Naive B cell (primary cell): ENCODE measurements at regions not wholly inside any gene's neighbourhood (a gene's known extent, or its start where the extent isn't known, plus 50 kb on each side); places are given as distances from the start of the nearest gene placed in this dataset.

Experiments
- ATAC-seq, 2 donors: fragments of 150-1000 bp; cut with Tn5 transposase; 2 replicates each; pipeline ENCODE4 v1.10.0; 2021; ENCODE audit warnings: low read depth in 2 of 2, mild to moderate bottlenecking in 2 of 2, moderate library complexity in 2 of 2
- DNase-seq: peaks from one replicate; pipeline ENCODE4 v3.0.0; 2022
- H3K27ac Mint-ChIP-seq, 6 donors: one replicate each; pipeline ENCODE4 v1.8.0; 2020 to 2022; ENCODE audit warnings: mild to moderate bottlenecking in 6 of 6, mixed read lengths in 6 of 6, moderate library complexity in 5 of 6, inconsistent platforms in 2 of 6
- H3K27me3 Mint-ChIP-seq, 3 donors: one replicate each; pipeline ENCODE4 v1.8.0; 2021 to 2022; ENCODE audit warnings: mixed read lengths in 3 of 3, mild to moderate bottlenecking in 1 of 3
- H3K36me3 Mint-ChIP-seq, 2 donors: one replicate each; pipeline ENCODE4 v1.8.0; 2020 to 2022; ENCODE audit warnings: mixed read lengths in 2 of 2, inconsistent platforms in 1 of 2, mild to moderate bottlenecking in 1 of 2
- H3K4me1 Mint-ChIP-seq, 3 donors: one replicate each; pipeline ENCODE4 v1.8.0; 2020 to 2022; ENCODE audit warnings: mixed read lengths in 3 of 3, inconsistent platforms in 1 of 3, mild to moderate bottlenecking in 1 of 3, moderate library complexity in 1 of 3
- H3K4me3 Mint-ChIP-seq, 8 donors: one replicate each; pipeline ENCODE4 v1.8.0; 2020 to 2022; ENCODE audit warnings: mild to moderate bottlenecking in 8 of 8, mixed read lengths in 8 of 8, moderate library complexity in 8 of 8, inconsistent platforms in 2 of 8
- H3K9me3 Mint-ChIP-seq, 7 donors: one replicate each; pipeline ENCODE4 v1.8.0; 2020 to 2022; ENCODE audit warnings: mixed read lengths in 7 of 7, mild to moderate bottlenecking in 5 of 7, inconsistent platforms in 2 of 7, moderate library complexity in 1 of 7

DNA sequence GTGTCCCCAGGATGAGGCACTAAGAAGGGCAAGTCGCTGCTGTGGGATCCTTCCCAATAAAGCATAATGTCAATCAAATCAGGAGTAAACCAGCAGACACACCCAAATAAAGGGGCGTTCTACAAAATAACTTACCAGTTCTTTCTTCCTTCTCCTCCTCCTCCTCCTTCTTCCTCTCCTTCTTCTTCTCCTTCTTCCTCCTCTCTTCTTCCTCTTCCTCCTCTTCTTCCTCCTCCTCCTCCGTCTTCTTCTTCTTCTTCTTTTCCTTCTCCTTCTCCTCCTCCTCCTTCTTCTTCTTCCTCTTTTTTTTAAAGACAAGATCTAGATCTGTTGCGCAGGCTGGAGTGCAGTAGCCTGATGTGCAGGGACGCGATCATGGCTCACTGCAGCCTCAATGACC lies 225.8 kb downstream of the UQCRFS1 start:
- no peak overlapping the region for H3K4me3 Mint-ChIP-seq
- H3K27me3 Mint-ChIP-seq, result no peaks in the 10 kb centered on the region
- no peak for ATAC-seq
- no peak for DNase-seq
- no peaks in the 10 kb centered on the region for H3K4me1 Mint-ChIP-seq
- no peak overlapping the region for H3K27ac Mint-ChIP-seq
- H3K36me3 Mint-ChIP-seq, result no peaks in the 10 kb centered on the region
- peaks cover 1 to 12% (median 5%) of the 10 kb centered on the region in 7 donors for H3K9me3 Mint-ChIP-seq

DNA sequence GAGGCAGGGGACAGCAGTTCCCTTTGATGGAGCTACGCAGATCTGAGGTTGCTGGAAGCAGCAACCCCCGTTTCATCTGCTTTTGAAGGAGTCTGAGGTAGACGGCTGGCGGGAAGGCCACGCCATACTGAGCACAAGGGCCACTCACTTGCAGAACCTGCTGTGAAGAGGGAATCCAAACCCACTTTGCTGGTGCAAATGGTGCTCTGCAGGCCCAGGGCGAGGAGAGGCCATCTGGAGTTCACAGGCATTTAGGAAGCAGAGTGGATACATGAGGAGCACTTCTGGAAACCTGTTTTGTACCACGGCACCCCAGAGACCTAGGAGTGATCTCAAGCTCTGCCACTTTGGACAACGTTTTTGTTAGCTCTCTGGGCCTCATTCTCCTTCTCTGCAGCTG lies 227.8 kb downstream of the UQCRFS1 start:
- ATAC-seq (no peak), DNase-seq (no peak)
- H3K27me3 Mint-ChIP-seq, result no peaks in the 10 kb centered on the region
- H3K36me3 Mint-ChIP-seq, result no peaks in the 10 kb centered on the region
- no peak overlapping the region for H3K27ac Mint-ChIP-seq
- peaks cover 0 to 16% (median 5%) of the 10 kb centered on the region in 7 donors for H3K9me3 Mint-ChIP-seq
- no peak overlapping the region for H3K4me3 Mint-ChIP-seq
- H3K4me1 Mint-ChIP-seq, result no peaks in the 10 kb centered on the region

DNA sequence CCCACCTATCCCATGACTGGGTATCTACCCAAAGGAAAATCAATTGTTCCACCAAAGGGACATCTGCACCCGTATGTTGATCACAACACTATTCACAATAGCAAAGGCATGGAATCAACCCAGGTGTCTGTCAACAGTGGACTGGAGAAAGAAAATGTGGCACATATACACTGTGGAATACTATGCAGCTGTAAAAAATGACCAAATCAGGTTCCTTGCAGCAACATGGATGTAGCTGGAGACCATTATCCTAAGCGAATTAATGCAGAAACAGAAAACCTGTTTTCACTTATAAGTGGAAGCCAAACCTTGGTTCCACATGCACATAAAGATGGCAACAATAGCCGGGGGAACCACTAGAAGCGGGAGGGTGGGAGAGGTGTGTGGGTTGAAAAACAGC lies 228.6 kb downstream of the UQCRFS1 start:
- no peak overlapping the region for H3K4me3 Mint-ChIP-seq
- DNase-seq (no peak), ATAC-seq (no peak)
- H3K27ac Mint-ChIP-seq, result no peak overlapping the region
- no peaks in the 10 kb centered on the region for H3K4me1 Mint-ChIP-seq
- no peaks in the 10 kb centered on the region for H3K36me3 Mint-ChIP-seq
- H3K27me3 Mint-ChIP-seq, result no peaks in the 10 kb centered on the region
- peaks cover 0 to 21% (median 4%) of the 10 kb centered on the region in 7 donors for H3K9me3 Mint-ChIP-seq

DNA sequence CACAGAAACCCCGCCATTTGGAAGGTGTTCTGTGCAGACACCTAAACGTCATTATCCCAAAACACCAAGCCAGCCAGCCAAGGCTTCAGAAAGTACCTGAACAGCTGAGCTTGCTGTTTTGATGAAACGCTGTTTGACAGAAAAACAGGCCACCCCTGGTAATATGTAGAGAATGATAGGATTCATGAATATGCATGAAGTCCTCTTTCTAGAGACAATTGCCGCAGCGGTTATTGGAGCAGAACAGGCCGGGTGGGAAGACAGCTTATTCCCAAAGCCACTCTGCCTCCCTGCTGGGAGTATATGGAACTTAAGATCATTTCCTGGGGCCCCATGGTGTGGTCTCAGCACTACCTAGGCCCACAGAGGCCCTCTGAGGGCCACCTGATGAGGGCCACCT lies 229.5 kb downstream of the UQCRFS1 start:
- no peak overlapping the region for H3K4me3 Mint-ChIP-seq
- ATAC-seq (no peak), DNase-seq (no peak)
- no peaks in the 10 kb centered on the region for H3K36me3 Mint-ChIP-seq
- H3K27me3 Mint-ChIP-seq, result no peaks in the 10 kb centered on the region
- H3K9me3 Mint-ChIP-seq, result peaks cover 0 to 21% (median 4%) of the 10 kb centered on the region in 7 donors
- no peak overlapping the region for H3K27ac Mint-ChIP-seq
- no peaks in the 10 kb centered on the region for H3K4me1 Mint-ChIP-seq

DNA sequence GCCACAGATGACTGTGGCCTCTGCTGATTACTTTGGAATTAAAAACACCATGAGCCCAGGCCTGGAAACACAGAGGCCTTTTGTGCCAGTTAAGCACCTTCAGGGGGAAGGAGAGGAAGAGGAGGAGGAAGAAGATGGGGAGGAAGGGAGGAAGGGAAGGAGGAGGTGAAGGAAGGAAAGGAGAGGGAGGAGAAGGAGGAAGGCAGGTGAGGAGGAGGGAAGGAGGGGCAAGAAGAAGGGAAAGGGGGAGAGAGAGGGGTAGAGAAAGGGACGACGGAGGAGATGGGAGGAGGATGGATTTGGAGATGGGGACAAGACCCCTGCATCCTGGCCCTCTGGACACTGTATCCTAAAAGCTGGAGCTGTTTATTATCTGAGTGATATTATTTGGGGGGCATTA lies 231.0 kb downstream of the UQCRFS1 start:
- Mint-ChIP-seq H3K9me3 (peaks cover 0 to 16% (median 4%) of the 10 kb centered on the region in 7 donors), H3K27ac (no peak overlapping the region), H3K36me3 (no peaks in the 10 kb centered on the region)

DNA sequence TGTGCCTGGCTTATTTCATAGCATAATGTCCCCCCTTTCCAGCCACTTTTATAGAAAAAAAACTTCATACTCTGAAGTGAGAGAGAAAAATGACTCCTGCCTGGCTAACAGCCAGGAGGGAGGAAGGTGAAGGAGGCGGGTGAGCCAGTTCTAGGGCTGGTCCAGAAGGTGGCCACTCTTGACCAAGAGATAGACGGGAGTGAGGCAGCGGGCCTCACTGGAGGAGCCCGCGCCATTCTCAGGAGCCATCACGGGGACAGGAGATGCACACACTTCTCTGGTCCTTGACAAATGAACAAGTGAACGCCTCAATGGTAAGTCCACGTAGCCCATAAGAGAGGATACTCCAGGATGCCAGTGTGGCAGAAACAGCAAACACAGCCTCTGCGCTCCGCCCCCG lies 231.4 kb downstream of the UQCRFS1 start:
- Mint-ChIP-seq H3K36me3 (no peaks in the 10 kb centered on the region), H3K27ac (no peak overlapping the region), H3K4me3 (no peak overlapping the region), H3K27me3 (no peaks in the 10 kb centered on the region), H3K9me3 (peaks cover 0 to 16% (median 2%) of the 10 kb centered on the region in 7 donors), H3K4me1 (no peaks in the 10 kb centered on the region)
- no peak for ATAC-seq
- no peak for DNase-seq

More for the DNA sequence above, 231.0 kb downstream of the UQCRFS1 start:
- DNase-seq, result no peak
- Mint-ChIP-seq H3K27me3 (no peaks in the 10 kb centered on the region), H3K4me3 (no peak overlapping the region), H3K4me1 (no peaks in the 10 kb centered on the region)
- ATAC-seq, result no peak

DNA sequence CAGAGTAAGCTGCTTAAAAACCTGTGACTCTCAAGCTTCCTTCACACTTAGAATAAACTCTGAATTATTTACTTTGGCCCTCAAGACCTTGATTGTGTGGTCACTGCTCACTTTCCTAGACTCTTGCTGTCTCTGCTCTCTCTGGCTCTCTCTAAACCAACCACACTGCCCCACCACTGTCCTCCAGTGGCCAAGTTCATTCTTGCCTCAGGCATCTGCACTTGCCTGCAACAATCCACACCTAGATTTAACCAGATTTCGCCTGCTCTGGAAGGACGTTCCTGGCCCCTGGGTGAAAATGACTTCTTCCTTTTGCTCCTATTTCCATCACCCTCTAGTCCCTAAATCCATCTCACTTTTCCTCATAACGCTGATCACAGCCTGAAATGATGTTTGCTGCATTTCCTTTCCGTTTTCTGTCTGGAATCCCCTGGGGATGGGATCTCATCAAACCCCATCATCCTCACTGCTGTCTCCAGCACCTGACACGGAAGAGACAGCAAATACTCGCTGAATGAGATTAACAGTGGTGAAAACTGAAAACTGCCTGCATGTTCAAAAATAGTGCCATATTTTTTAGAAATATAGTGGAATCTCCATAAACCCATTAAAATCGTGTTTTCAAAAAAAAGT lies 232.6 kb downstream of the UQCRFS1 start:
- Mint-ChIP-seq H3K9me3 (peaks cover 0 to 12% (median 2%) of the 10 kb centered on the region in 7 donors), H3K36me3 (no peaks in the 10 kb centered on the region), H3K4me1 (no peaks in the 10 kb centered on the region), H3K4me3 (no peak overlapping the region), H3K27ac (no peak overlapping the region), H3K27me3 (no peaks in the 10 kb centered on the region)
- no peak for DNase-seq
- ATAC-seq, result no peak

DNA sequence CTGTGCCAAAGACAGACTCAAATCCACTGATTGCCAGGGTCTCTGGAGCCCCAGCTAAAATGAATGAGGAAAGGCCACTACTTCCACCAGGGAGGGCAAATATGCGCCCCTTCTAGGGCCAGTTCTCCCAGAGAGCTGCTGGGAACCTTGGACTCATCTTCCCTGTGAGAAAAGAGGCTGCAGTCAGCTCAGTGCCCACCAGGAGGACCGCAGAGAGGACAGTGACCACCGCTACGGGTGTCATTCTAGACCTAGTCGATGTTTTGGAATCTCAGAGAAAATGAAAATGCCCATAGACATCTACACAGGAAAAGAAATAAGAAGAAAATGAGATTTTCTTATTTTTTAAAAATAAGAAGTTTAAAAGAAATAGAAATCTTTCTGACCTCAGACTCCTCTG lies 235.1 kb downstream of the UQCRFS1 start:
- Mint-ChIP-seq H3K4me1 (no peaks in the 10 kb centered on the region), H3K4me3 (no peak overlapping the region)
- ATAC-seq, result no peak

DNA sequence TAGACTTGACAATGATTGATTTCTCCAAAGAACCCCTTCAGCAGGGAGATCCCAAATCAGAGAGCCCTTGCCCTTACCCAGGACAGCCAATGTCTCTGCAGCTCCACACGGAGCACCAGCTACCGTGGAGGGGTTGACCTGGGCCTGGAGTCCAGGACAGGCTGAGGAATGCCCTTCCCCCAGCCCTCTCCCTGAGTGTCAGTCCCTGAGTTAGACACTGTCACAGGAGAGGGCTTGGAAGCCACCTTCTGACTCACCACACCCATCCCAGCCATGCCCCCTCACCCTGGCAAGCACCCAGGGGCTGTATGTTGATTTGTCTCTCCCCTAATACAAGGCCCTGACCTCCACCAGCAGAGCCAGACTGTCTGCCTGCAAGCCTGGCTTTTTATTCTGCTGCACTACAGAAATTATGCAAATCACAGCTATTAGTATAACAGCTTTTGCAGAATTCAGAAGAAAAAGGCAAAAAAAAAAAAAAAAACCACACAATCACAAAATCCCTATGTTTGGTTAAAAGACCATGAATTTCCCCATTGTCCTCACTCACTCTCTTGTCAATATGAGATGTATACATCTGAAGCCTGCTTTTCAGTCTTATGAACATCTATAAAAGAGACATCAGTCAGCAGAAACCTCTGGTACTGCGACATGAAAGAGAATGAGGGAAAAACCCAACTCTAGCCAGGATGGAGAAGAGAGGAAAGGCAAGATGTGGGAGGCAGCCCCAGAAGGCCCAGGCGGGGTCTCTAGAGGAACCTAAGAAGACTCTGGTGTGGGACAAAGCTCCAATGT lies 240.7 kb downstream of the UQCRFS1 start:
- Mint-ChIP-seq H3K27ac (no peak overlapping the region), H3K36me3 (no peaks in the 10 kb centered on the region), H3K4me1 (no peaks in the 10 kb centered on the region), H3K27me3 (peaks cover 0 to 4% (median 0%) of the 10 kb centered on the region in 3 donors), H3K9me3 (peaks cover 0 to 5% (median 0%) of the 10 kb centered on the region in 7 donors), H3K4me3 (no peak overlapping the region)
- ATAC-seq (no peak), DNase-seq (no peak)

More for the DNA sequence above, 235.1 kb downstream of the UQCRFS1 start:
- H3K27ac Mint-ChIP-seq, result no peak overlapping the region
- no peak for DNase-seq
- H3K9me3 Mint-ChIP-seq, result peaks cover 0 to 9% (median 2%) of the 10 kb centered on the region in 7 donors
- H3K27me3 Mint-ChIP-seq, result no peaks in the 10 kb centered on the region
- no peaks in the 10 kb centered on the region for H3K36me3 Mint-ChIP-seq

DNA sequence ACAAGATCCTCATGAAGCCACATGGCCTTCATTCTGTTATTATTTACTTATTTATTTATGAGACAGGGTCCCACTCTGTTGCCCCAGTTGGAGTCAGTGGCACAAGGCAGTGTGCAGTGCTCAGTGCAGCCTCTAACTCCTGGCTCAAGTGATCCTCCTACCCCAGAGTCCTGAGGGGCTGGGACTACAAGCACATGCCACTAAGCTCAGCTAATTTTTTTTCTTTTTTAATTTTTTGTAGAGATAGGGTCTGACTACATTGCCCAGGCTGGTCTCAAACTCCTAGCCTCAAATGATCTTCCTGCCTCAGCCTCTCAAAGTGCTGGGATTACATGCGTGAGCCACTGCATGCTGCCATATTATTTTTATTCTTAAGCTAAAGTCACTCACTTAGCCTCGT lies 241.4 kb downstream of the UQCRFS1 start:
- peaks cover 0 to 4% (median 0%) of the 10 kb centered on the region in 3 donors for H3K27me3 Mint-ChIP-seq

DNA sequence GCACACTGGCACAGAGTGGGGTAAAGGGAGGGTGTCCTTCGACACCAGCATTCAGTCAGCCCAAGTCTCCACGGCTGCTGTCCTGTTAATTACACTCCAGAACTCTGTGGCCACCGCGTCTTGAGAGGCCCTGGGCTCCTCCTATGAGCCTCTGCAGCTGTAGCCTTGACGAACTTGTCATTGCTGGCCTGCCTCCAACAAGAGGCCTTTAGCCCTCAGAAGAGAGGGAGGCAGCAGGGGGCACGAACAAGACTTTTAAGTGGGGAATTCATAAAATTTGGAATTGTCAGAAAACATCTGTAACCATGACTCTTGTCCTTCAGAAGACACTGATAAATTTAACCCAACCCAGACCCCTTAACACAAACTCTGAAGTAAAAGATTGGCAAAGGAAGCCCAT lies 241.9 kb downstream of the UQCRFS1 start:
- Mint-ChIP-seq H3K9me3 (peaks cover 0 to 5% (median 0%) of the 10 kb centered on the region in 7 donors), H3K27ac (no peak overlapping the region), H3K27me3 (peaks cover 0 to 4% (median 0%) of the 10 kb centered on the region in 3 donors), H3K4me3 (no peak overlapping the region), H3K36me3 (no peaks in the 10 kb centered on the region), H3K4me1 (no peaks in the 10 kb centered on the region)
- DNase-seq (no peak), ATAC-seq (no peak)

More for the DNA sequence above, 241.4 kb downstream of the UQCRFS1 start:
- no peaks in the 10 kb centered on the region for H3K36me3 Mint-ChIP-seq
- H3K9me3 Mint-ChIP-seq, result peaks cover 0 to 5% (median 0%) of the 10 kb centered on the region in 7 donors
- DNase-seq, result no peak
- no peak overlapping the region for H3K4me3 Mint-ChIP-seq
- no peaks in the 10 kb centered on the region for H3K4me1 Mint-ChIP-seq
- H3K27ac Mint-ChIP-seq, result no peak overlapping the region
- ATAC-seq, result no peak

DNA sequence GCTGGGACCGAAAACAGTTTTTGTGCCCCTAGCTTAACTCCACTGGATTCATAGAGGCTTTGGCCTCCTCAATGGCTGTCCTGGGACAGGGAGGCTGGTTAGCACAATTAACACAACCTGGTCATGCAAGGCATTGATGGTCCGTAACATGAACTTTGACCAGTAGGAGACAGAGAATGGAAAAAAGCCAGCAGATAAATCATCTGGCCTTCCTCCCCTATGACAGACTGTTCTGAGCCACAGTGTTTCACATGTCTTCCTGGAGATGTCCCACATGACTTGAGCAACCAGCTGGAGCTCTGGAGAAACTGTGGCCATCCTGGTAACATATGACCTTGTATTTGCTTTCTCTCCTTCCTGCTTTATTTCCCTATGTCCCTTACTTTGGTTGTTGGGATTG lies 244.2 kb downstream of the UQCRFS1 start:
- Mint-ChIP-seq H3K9me3 (peaks cover 0 to 5% (median 0%) of the 10 kb centered on the region in 7 donors), H3K27me3 (peaks cover 0 to 4% (median 0%) of the 10 kb centered on the region in 3 donors), H3K4me1 (no peaks in the 10 kb centered on the region), H3K36me3 (no peaks in the 10 kb centered on the region), H3K4me3 (no peak overlapping the region), H3K27ac (no peak overlapping the region)
- DNase-seq, result no peak
- ATAC-seq, result no peak

DNA sequence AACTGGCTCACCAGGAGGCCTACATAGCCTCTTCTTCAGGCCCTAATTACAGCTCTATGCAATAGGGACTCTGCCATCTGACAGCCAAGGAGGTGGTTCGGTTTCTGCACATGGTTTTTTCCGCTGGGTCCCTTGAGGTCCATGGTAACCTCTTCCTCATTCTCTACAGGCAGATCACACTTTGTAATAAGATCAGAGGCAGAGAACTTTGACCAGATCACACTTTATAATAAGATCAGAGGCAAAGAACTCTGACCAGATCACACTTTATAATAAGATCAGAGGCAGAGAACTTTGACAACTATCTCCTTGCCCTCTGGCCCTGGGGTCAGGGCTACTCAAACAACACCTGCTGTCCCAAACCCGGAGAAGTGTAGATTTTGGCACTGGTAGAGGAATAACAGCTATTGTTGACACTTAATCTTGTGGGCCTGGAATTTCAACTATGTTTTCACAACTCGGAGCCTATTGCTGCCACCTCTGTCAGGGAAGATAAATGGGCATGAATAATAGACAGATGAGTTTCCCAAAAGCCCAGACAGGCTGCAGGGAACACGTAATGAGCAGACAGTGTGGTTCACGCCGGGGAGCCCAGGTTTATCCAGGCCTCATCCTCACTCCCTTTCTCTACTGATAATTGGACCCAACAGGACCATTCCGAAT lies 246.1 kb downstream of the UQCRFS1 start:
- Mint-ChIP-seq H3K36me3 (no peaks in the 10 kb centered on the region), H3K4me3 (peak overlapping the region in 1 of 8 donors; percentile 18), H3K27me3 (no peaks in the 10 kb centered on the region), H3K27ac (no peak overlapping the region), H3K9me3 (peaks cover 0 to 5% (median 0%) of the 10 kb centered on the region in 7 donors), H3K4me1 (no peaks in the 10 kb centered on the region)
- ATAC-seq, result no peak
- no peak for DNase-seq

DNA sequence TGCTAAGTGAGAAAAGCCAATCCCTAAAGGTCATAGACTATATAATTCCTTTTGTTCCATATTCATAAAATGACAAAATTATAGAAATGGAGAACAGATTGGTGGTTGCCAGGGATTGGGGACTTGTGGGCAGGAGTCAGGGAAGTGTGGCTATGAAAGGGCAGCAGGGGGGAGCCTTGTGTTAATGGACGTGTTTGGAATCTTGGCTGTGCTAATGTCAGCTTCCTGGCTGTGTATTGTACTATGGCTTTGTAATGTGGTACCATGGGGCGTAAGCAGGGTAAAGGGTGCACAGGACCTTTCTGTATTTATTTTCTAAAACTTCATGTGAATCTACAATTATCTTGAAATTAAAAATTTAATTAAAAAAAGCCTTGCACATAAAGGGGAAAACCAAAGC lies 248.5 kb downstream of the UQCRFS1 start:
- DNase-seq (no peak), ATAC-seq (no peak)
- Mint-ChIP-seq H3K27me3 (no peaks in the 10 kb centered on the region), H3K9me3 (peaks cover 0 to 5% (median 3%) of the 10 kb centered on the region in 7 donors), H3K4me3 (no peak overlapping the region), H3K36me3 (no peaks in the 10 kb centered on the region), H3K27ac (no peak overlapping the region), H3K4me1 (no peaks in the 10 kb centered on the region)
